Adrenal gland (tissue), 9 donors: ENCODE measurements at regions not wholly inside any gene's neighbourhood (a gene's known extent, or its start where the extent isn't known, plus 50 kb on each side); places are given as distances from the start of the nearest gene placed in this dataset.
A peak's percentile ranks its signal among the peaks of the same experiment; 100 is the strongest.

ENCODE experiments used
- DNase-seq, 7 donors: peaks; one replicate each; pipeline ENCODE4 v3.0.0-alpha.2; 2019 to 2020
- H3K27ac ChIP-seq, 5 donors: fragments of 200-600 bp; sonication (generic) in 4 of 5; 1 replicate in 3 of 5; 2 replicates in 2 of 5; pipeline versions ENCODE4 v1.5.1 to v1.8.0; 2016 to 2020; ENCODE audit warnings: mild to moderate bottlenecking in 1 of 5
- H3K27me3 ChIP-seq: fragments of 200-600 bp; 2 replicates; pipeline ENCODE4 v1.8.0; 2021
- H3K36me3 ChIP-seq, 2 donors: fragments of 200-600 bp; replicated peaks in 1 of 2; 1 replicate in 1 of 2; 2 replicates in 1 of 2; pipeline versions ENCODE4 v1.5.1 to v1.8.0; 2018 to 2022
- H3K4me1 ChIP-seq, 2 donors: fragments of 200-600 bp; replicated peaks in 1 of 2; 1 replicate in 1 of 2; 2 replicates in 1 of 2; pipeline versions ENCODE4 v1.5.1 to v1.8.0; 2018 to 2021
- H3K4me3 ChIP-seq, 4 donors: fragments of 200-600 bp; sonication (generic) in 3 of 4; one replicate each; pipeline ENCODE4 v1.5.1; 2016 to 2018
- H3K9me3 ChIP-seq, 3 donors: fragments of 200-600 bp; sonication (generic) in 1 of 3; replicated peaks in 1 of 3; 1 replicate in 2 of 3; 2 replicates in 1 of 3; pipeline versions ENCODE4 v1.5.1 to v1.8.0; 2016 to 2021
- POLR2A ChIP-seq, 2 donors: fragments of 450-650 bp; IDR thresholded peaks; one replicate each; pipeline ENCODE4 v1.6.1; 2017; ENCODE audit warnings: antibody characterized with exemption in 2 of 2, mild to moderate bottlenecking in 2 of 2, moderate library complexity in 1 of 2
- WGBS, 4 donors: extraction: QIAGEN DNeasy Blood & Tissue Kit in 2 of 4; methylation state at CpG; one replicate each; pipeline versions ENCODE4 v1.1.5 to v1.1.7; 2013 to 2017; 5-methylcytosine and 5-hydroxymethylcytosine counted together
- intact Hi-C, 2 donors: fragments of 100-400 bp; cut with DNase I; formaldehyde crosslinking; loops; one replicate each; pipeline versions ENCODE4 v1.14.1 to v1.15.0; 2022 to 2023
- TF ChIP-seq, protein P1 (sequence below), 6 experiments: fragments of 450-650 bp in 4 of 6; fragments of 200-600 bp in 2 of 6; sonication (generic) in 1 of 6; IDR thresholded peaks; 1 replicate in 5 of 6; 2 replicates in 1 of 6; pipeline versions ENCODE4 v1.5.1 to v1.8.0; 2016 to 2021; ENCODE audit warnings: antibody characterized with exemption in 6 of 6, mild to moderate bottlenecking in 2 of 6, moderate library complexity in 1 of 6
- donor health status: healthy with polysubstance abuse.
- donor health status: Bipolar disorder and iron deficiency.
- donor health status: DM: yes; HTN: yes; CAD: no.
- donor health status: DM: no; HTN: no; CAD: no.
- donor health status: DM: no; HTN: no; CAD: no.

DNA sequence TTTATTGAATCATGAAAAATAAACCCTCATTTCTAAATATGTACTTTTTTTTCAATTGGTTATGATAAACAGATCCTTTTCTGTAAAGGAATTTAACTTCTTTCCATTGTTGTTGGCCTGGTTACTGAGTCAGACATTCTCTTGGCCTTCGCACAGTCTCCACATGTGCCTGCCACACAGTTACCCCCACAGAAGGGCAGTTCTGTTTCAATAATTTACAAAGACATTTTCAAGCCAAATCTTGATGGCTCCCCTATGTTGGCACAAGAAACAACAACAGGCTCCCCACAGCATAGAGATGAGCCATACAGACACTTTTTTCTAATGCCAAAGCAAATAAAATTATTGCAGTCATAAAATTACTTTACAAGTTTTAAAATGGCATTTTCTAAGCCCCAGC, 55.6 kb upstream of the BEND6 start:
- peaks cover 0 to under 1% of the 10 kb centered on the region in 2 donors for H3K4me1 ChIP-seq
- H3K27me3 ChIP-seq, result no peaks in the 10 kb centered on the region
- no peaks in the 10 kb centered on the region for H3K36me3 ChIP-seq
- intact Hi-C loops, result no loop called here
- no peak overlapping the region for H3K4me3 ChIP-seq
- H3K27ac ChIP-seq, result no peak overlapping the region
- no peak for DNase-seq
- no peaks in the 10 kb centered on the region for H3K9me3 ChIP-seq
- WGBS, 4 donors, result 81 to 93% (median 85%) methylated on average over 1 of the region's 1 CpG
- TF ChIP-seq, protein P1, sequence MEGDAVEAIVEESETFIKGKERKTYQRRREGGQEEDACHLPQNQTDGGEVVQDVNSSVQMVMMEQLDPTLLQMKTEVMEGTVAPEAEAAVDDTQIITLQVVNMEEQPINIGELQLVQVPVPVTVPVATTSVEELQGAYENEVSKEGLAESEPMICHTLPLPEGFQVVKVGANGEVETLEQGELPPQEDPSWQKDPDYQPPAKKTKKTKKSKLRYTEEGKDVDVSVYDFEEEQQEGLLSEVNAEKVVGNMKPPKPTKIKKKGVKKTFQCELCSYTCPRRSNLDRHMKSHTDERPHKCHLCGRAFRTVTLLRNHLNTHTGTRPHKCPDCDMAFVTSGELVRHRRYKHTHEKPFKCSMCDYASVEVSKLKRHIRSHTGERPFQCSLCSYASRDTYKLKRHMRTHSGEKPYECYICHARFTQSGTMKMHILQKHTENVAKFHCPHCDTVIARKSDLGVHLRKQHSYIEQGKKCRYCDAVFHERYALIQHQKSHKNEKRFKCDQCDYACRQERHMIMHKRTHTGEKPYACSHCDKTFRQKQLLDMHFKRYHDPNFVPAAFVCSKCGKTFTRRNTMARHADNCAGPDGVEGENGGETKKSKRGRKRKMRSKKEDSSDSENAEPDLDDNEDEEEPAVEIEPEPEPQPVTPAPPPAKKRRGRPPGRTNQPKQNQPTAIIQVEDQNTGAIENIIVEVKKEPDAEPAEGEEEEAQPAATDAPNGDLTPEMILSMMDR (IDR thresholded peaks at IDR 0.05), result no peak
- no peak for TF ChIP-seq POLR2A (IDR thresholded peaks at IDR 0.05)

DNA sequence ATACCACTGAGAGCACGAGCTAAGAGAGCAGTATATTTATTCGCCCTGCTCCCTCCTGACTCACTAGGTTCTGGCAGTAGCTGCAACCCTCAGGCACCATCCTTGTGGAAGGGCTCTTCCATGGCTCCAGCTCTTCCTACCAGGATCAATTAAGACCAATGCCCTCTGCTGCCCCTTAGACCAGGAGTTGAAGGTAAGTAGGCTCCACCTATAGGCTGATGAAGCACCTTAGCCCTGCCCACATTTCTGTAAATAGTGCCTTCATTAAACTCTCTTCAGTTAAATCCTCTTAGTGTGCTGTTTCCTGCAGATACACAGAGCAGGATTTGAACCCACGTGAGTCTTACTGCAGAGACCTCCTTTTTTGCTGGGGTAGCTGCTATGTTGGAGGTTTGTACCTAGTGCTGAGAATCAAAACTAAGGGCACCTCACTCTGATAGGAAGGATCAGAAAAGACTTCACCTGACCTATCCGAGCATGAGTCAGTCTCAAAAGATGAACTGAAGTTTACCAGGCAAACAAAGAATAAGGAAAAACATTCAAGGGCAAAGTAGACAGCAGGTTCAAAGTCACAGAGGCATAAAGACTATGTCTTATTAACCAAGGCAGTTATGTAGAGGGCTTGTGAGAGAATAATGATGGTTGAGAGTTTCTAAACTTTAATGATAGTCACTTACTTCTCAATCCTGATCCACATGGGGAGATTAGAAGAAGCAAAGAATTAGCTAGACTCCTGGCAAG, 56.9 kb upstream of the BEND6 start:
- Histone ChIP-seq H3K27ac (no peak overlapping the region), H3K9me3 (no peaks in the 10 kb centered on the region), H3K36me3 (no peaks in the 10 kb centered on the region), H3K4me1 (no peaks in the 10 kb centered on the region), H3K27me3 (no peaks in the 10 kb centered on the region), H3K4me3 (no peak overlapping the region)
- DNase-seq, result no peak
- TF ChIP-seq, protein P1 (IDR thresholded peaks at IDR 0.05), result no peak
- TF ChIP-seq POLR2A (IDR thresholded peaks at IDR 0.05), result no peak
- intact Hi-C loops, result no loop called here
- WGBS, 4 donors, result 85 to 92% (median 88%) methylated on average over 4 of the region's 4 CpGs

DNA sequence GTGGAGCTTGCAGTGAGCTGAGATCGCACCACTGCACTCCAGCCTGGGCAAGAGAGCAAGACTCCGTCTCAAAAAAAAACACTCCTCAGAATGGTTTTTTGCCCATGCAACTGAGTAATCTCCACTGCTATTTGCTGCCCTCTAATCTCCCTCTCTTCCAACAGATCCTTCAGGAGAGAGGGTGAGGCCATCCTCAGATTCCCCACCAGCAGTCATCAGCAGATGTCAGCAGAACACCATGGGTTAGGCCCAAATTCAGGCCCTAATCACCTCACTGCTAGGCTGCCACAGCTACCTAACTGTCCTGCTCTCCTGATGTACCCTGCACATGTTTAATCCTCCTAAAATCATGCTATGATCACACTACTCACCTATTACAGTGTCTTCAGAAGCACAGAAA, 63.2 kb upstream of the BEND6 start:
- Histone ChIP-seq H3K4me1 (peaks cover 0 to 13% of the 10 kb centered on the region in 2 donors), H3K27me3 (no peaks in the 10 kb centered on the region), H3K27ac (no peak overlapping the region), H3K9me3 (no peaks in the 10 kb centered on the region), H3K4me3 (no peak overlapping the region), H3K36me3 (no peaks in the 10 kb centered on the region)
- intact Hi-C loops, result no loop called here
- TF ChIP-seq, protein P1 (IDR thresholded peaks at IDR 0.05), result no peak
- TF ChIP-seq POLR2A (IDR thresholded peaks at IDR 0.05), result no peak
- 96 to 100% (median 98%) methylated on average over 2 of the region's 2 CpGs for WGBS, 4 donors
- DNase-seq, result no peak

DNA sequence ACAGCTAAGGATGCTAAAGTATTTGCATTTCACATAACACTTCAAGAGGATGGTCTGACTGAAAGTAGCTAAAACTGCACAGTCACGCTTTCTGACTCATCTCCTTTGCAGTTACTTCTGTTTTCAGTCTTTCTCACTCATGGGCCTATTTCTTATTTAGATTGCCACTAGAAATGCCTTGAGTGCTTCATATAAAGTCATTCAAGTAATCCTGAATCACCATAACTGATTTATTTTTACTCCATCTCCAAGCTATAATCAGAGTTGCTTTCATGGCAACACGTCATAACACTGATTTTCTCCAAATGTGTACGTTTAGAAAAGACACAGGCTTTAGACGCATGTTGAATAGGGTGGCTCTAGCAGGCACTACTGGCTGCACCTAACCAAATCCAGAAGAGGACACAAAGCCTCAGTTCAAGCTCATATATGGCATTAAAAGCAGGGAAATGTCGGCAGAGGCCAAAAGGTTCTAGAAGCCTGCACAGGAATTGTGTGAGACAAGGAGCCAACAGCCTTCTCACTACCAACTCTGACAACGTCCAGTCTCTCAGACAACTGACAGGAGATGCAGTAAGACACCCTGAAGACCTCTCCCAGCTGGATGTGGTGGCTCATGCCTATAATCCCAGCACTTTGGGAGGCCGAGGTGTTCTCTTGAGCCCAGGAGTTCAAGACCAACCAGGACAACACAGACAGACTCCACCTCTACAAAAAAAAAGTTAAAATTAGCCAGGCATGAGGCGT, 64.1 kb upstream of the BEND6 start:
- TF ChIP-seq, protein P1 (IDR thresholded peaks at IDR 0.05), result no peak
- no peak for TF ChIP-seq POLR2A (IDR thresholded peaks at IDR 0.05)
- Histone ChIP-seq H3K4me1 (peaks cover 0 to 13% of the 10 kb centered on the region in 2 donors), H3K27me3 (no peaks in the 10 kb centered on the region), H3K9me3 (no peaks in the 10 kb centered on the region), H3K27ac (peak overlapping the region in 1 of 5 donors; percentile 36), H3K4me3 (no peak overlapping the region), H3K36me3 (no peaks in the 10 kb centered on the region)
- intact Hi-C loops, result no loop called here
- peak in 2 of 7 donors; percentile 35 to 43 for DNase-seq
- 80 to 83% (median 80%) methylated on average over 8 of the region's 8 CpGs for whole genome bisulfite sequencing, 4 donors
